ENCODE measurements at regions not wholly inside any gene's neighbourhood (a gene's known extent, or its start where the extent isn't known, plus 50 kb on each side); places are given as distances from the start of the nearest gene placed in this dataset.

DNA sequence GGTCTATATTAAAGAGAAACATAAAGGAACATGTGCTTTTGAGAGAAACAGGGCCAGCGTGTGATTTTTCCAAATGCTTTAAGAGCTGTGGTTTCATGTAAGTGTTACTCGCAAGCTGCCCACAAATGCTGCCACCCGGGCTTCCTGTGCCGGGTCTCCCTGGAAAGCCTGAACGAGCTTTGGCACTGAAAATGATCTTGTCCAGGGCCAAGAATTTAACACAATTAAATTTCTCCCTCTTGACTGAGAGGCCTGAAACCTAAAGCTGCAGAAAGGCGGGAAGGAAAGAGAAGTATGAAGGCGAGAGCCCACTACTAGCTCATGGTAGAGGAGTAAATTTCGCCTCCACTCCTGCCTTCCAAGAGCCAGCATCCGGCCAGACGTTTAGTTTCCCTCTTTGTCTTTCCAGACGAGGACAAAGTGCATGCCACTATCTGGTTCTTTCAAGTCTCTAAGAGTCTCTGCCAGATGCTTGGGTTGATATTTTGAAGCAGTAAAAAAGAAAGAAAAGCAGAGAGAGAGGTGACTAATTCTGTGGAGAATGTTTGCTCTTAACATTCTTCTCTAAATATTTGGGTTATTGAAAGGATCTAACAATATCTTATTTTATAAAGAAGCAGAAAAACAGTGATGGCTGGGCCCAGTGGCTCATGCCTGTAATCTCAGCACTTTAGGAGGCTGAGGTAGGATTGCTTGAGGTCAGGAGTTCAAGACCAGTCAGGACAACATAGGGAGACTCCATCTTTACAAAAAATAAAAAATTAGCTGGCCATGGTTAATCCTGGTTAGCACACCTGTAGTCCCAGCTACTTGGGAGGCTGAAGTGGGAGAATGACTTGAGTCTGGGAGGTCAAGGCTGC lies 100.0 kb upstream of the HNRNPU start:
- Histone ChIP-seq H3K4me3 (no peak overlapping the region), H3K4me2 (peak overlapping the region; percentile 64)

GRCh38 chr1:244963231-244963826 lies 99.0 kb upstream of the HNRNPU start:
- H3K9me3 ChIP-seq (ENCODE audit: low read depth), result no peaks in the 10 kb centered on the region
- WGBS (ENCODE audit: low lambda C conversion rate, missing lambda C conversion rate), result 94% methylated on average over 7 of the region's 7 CpGs
- no peaks in the 10 kb centered on the region for H3K79me2 ChIP-seq
- peak overlapping the region; percentile 64 for H3K4me2 ChIP-seq
- no peaks in the 10 kb centered on the region for H3K27me3 ChIP-seq
- no peak overlapping the region for H3K4me3 ChIP-seq
- H3K4me1 ChIP-seq (ENCODE audit: insufficient read depth), result peaks cover 28% of the 10 kb centered on the region
- H4K20me1 ChIP-seq (ENCODE audit: insufficient read depth, poor library complexity, severe bottlenecking), result no peaks in the 10 kb centered on the region
- peak overlapping the region; percentile 53 for H2AFZ ChIP-seq
- TF ChIP-seq EZH2 (IDR thresholded peaks at IDR 0.05; ENCODE audit: borderline replicate concordance), result no peak
- H3K36me3 ChIP-seq (replicated peaks; ENCODE audit: insufficient read depth, low read depth), result no peaks in the 10 kb centered on the region
- no peaks in the 10 kb centered on the region for H3K9me2 ChIP-seq (replicated peaks; ENCODE audit: insufficient read depth)
- DNase-seq (ENCODE audit: low spot score), result no peak
- H3K27ac ChIP-seq, result peak overlapping the region; percentile 92

More for the DNA sequence above, 100.0 kb upstream of the HNRNPU start:
- H3K27me3 ChIP-seq, result no peaks in the 10 kb centered on the region
- no peaks in the 10 kb centered on the region for H3K36me3 ChIP-seq (replicated peaks; ENCODE audit: insufficient read depth, low read depth)
- H4K20me1 ChIP-seq (ENCODE audit: insufficient read depth, poor library complexity, severe bottlenecking), result no peaks in the 10 kb centered on the region
- peak overlapping the region; percentile 92 for H3K27ac ChIP-seq
- H3K9me2 ChIP-seq (replicated peaks; ENCODE audit: insufficient read depth), result no peaks in the 10 kb centered on the region
- no peaks in the 10 kb centered on the region for H3K79me2 ChIP-seq
- TF ChIP-seq EZH2 (IDR thresholded peaks at IDR 0.05; ENCODE audit: borderline replicate concordance) (no peak), EZH2phosphoT487 (IDR thresholded peaks at IDR 0.05; ENCODE audit: low read depth, severe bottlenecking, unreplicated experiment) (no peak)
- TF ChIP-seq, protein P1, sequence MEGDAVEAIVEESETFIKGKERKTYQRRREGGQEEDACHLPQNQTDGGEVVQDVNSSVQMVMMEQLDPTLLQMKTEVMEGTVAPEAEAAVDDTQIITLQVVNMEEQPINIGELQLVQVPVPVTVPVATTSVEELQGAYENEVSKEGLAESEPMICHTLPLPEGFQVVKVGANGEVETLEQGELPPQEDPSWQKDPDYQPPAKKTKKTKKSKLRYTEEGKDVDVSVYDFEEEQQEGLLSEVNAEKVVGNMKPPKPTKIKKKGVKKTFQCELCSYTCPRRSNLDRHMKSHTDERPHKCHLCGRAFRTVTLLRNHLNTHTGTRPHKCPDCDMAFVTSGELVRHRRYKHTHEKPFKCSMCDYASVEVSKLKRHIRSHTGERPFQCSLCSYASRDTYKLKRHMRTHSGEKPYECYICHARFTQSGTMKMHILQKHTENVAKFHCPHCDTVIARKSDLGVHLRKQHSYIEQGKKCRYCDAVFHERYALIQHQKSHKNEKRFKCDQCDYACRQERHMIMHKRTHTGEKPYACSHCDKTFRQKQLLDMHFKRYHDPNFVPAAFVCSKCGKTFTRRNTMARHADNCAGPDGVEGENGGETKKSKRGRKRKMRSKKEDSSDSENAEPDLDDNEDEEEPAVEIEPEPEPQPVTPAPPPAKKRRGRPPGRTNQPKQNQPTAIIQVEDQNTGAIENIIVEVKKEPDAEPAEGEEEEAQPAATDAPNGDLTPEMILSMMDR (IDR thresholded peaks at IDR 0.05; ENCODE audit: poor library complexity), result no peak
- DNase-seq (ENCODE audit: low spot score), result peak; percentile 71
- no peaks in the 10 kb centered on the region for H3K9me3 ChIP-seq (ENCODE audit: low read depth)
- WGBS (ENCODE audit: low lambda C conversion rate, missing lambda C conversion rate), result 24% methylated on average over 11 of the region's 11 CpGs
- H2AFZ ChIP-seq, result peak overlapping the region; percentile 53
- peaks cover 37% of the 10 kb centered on the region for H3K4me1 ChIP-seq (ENCODE audit: insufficient read depth)

- H3K4me1 ChIP-seq (ENCODE audit: insufficient read depth), result peaks cover 28% of the 10 kb centered on the region
- no peaks in the 10 kb centered on the region for H4K20me1 ChIP-seq (ENCODE audit: insufficient read depth, poor library complexity, severe bottlenecking)
- H3K27me3 ChIP-seq, result no peaks in the 10 kb centered on the region
- no peaks in the 10 kb centered on the region for H3K79me2 ChIP-seq
- TF ChIP-seq, protein P1 (IDR thresholded peaks at IDR 0.05; ENCODE audit: poor library complexity), result no peak
- TF ChIP-seq EZH2phosphoT487 (IDR thresholded peaks at IDR 0.05; ENCODE audit: low read depth, severe bottlenecking, unreplicated experiment), result no peak
- no peak for TF ChIP-seq EZH2 (IDR thresholded peaks at IDR 0.05; ENCODE audit: borderline replicate concordance)
- no peaks in the 10 kb centered on the region for H3K9me2 ChIP-seq (replicated peaks; ENCODE audit: insufficient read depth)
- no peaks in the 10 kb centered on the region for H3K9me3 ChIP-seq (ENCODE audit: low read depth)
- no peak overlapping the region for H3K27ac ChIP-seq
- H3K4me2 ChIP-seq, result no peak overlapping the region
- WGBS (ENCODE audit: low lambda C conversion rate, missing lambda C conversion rate), result 85% methylated on average over 3 of the region's 3 CpGs
- H3K36me3 ChIP-seq (replicated peaks; ENCODE audit: insufficient read depth, low read depth), result no peaks in the 10 kb centered on the region
- DNase-seq (ENCODE audit: low spot score), result no peak
- no peak overlapping the region for H2AFZ ChIP-seq
- H3K4me3 ChIP-seq, result no peak overlapping the region
Observed at GRCh38 chr1:244962130-244962529, 97.8 kb upstream of the HNRNPU start.

DNA sequence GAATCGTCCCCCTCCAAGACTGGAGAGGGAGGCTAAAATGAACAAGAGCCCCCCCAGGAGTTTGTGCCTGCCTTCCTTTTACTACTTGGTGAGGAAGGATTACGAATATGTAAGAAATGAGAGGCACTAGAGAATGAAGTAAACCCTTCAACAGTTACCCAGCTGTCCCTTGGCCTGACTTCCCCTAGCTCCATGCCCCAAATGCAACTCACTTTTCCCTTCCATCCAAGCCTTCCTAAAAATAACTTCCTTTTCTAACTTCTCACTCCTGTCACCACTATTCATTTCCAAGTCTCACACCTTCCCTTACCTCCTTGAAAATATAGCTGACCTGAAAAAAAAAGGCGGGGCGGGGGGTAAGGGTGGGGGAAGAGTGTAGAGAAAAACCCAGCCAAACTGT lies 96.6 kb upstream of the HNRNPU start:
- no peaks in the 10 kb centered on the region for H3K9me2 ChIP-seq (replicated peaks; ENCODE audit: insufficient read depth)
- no peak overlapping the region for H3K4me3 ChIP-seq
- no peaks in the 10 kb centered on the region for H3K27me3 ChIP-seq
- no peak overlapping the region for H3K4me2 ChIP-seq
- no peak overlapping the region for H3K27ac ChIP-seq
- no peak overlapping the region for H2AFZ ChIP-seq
- no peaks in the 10 kb centered on the region for H3K9me3 ChIP-seq (ENCODE audit: low read depth)
- no peak for DNase-seq (ENCODE audit: low spot score)
- H4K20me1 ChIP-seq (ENCODE audit: insufficient read depth, poor library complexity, severe bottlenecking), result no peaks in the 10 kb centered on the region
- WGBS (ENCODE audit: low lambda C conversion rate, missing lambda C conversion rate), result 95% methylated on average over 4 of the region's 4 CpGs
- no peaks in the 10 kb centered on the region for H3K36me3 ChIP-seq (replicated peaks; ENCODE audit: insufficient read depth, low read depth)
- H3K4me1 ChIP-seq (ENCODE audit: insufficient read depth), result peaks cover 27% of the 10 kb centered on the region
- no peaks in the 10 kb centered on the region for H3K79me2 ChIP-seq
- TF ChIP-seq, protein P1 (IDR thresholded peaks at IDR 0.05; ENCODE audit: poor library complexity), result no peak
- TF ChIP-seq EZH2 (IDR thresholded peaks at IDR 0.05; ENCODE audit: borderline replicate concordance) (no peak), EZH2phosphoT487 (IDR thresholded peaks at IDR 0.05; ENCODE audit: low read depth, severe bottlenecking, unreplicated experiment) (no peak)

Data from hepatocyte (in vitro differentiated cells).